Medulla oblongata (tissue), 1 donor: ENCODE measurements at regions not wholly inside any gene's neighbourhood (a gene's known extent, or its start where the extent isn't known, plus 50 kb on each side); places are given as distances from the start of the nearest gene placed in this dataset.

Experiments used
- DNase-seq: peaks from one replicate; pipeline ENCODE4 v3.0.0-alpha.2; 2015; ENCODE audit errors: extremely low spot score

DNA sequence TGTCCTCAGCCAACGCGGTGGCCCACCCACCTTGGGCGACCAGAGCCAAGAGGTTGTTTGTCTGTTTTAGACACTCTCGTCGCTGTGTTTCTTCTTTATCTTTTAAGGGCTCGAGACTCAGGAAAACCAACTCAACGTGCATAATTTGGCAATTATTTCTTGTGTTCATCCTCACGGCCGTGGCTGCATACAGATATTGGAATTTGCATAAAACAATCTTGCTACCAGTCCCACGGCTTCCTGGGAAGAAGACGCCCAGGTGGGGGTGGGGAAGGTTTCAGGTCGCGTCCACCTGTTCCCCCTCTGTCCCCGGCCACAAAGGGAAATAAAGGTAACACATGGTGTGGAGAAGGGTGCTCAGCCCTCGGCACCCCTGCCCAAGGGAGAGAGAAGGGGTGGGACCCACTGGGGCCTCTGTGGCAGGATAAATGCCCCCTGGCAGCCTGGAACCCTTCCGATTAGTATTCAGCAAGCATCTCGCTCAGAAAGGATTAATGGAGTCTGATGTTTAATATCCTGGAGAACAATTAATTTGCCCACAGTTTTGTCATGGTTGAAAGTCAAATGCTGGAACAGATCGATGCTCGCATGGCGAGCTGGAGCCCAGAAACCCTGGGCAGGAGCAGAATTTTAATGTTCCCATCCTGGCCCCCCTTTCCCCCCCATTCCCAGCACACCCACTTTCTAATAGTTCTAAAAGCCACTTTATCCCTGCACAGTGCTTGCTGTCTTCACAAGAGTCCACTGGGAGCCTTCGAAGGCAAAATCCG lies 359.7 kb downstream of the MN1 start:
- no peak for DNase-seq

DNA sequence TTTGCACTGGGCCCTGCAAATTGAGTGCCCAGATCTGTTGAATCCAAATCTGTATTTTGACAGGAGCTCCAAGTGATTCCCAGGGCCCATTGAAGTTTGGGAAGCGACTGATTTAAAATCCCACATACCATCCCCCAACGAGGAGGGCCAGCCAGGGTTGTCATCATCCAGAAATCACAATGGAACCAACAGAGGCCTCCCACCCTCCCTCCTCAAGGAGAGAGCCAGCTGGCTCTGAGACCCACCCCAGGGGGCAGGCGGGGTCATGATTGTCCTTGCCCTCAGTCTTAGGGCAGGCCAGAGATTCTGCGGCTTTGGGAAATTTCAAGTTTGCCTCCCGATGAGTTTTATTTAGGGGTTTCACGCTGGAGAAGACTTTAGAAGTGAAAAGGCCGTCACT lies 358.2 kb downstream of the MN1 start:
- no peak for DNase-seq

DNA sequence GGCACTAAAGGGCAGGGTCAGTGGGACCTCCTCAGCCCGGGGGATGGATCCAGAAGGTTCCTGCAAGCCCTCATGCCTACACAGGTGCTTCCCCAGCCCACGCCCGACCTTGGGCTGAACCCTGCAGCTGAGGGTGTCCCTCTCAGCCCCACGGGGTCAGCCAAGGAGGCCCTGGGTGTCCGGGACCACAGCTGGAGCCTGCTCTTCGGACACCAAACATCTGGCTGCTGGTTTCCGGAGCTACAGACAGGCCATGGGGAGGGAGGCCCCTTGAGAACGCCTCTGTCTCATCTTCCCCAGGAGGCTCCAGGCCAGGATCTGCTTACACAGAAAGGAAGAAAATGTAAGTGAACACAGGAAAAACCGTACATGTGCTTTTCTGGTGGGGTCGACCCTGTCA lies 355.7 kb downstream of the MN1 start:
- no peak for DNase-seq

DNA sequence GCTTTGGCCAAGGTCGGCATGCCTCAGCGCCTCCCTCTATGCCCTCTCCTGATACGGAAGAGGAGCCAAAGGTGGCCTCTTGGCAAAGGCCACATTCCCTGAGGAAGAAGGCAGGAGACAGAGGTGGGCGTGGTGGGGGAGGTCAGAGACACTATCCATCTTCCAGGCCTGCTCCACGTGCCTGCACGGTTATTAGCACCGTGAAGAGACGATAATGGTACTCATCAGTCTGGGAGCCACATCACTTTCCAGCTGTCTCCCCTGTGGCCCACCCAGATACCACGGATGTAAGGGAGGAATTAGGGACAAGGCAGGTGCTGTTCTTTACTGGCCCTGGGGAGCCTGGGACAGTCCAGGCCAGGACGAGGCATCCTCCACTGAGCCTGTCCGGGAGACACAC lies 354.3 kb downstream of the MN1 start:
- no peak for DNase-seq

DNA sequence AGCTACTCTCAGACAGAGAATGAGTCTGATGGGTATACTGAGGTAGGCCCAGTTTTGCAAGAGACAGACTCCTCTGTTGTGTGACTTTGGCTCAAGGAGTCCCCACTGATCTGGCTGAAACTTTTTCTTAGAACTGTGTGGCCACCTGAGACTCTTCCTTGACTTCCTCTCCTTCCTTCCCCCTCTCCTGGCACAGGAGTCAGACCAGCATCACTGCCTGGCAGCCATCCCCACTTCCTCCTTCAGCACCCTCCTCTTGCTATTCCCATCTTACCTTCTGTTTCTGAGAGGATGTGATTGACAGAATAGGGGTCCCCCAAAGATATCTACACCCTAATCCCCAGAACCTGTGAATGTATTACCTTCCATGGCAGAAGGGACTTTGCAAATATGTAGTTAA lies 351.1 kb downstream of the MN1 start:
- no peak for DNase-seq

DNA sequence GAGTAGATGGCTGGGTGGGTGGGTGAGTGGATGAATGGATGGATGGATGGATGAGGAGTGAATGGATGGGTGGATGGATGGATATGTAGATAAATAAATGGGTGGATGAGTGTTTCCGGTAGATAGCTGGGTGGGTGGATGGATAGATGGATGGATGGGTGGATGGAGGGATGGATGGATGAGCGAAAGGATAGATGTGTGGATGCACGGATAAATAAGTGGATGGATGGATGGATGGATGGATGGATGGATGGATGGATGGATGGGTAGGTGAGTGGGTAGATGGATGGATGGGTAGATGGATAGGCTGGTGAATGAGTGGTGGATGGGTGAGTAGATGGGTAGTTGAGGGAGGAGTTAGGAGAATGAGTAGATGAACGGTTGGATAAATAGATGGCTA lies 349.3 kb downstream of the MN1 start:
- DNase-seq = no peak

DNA sequence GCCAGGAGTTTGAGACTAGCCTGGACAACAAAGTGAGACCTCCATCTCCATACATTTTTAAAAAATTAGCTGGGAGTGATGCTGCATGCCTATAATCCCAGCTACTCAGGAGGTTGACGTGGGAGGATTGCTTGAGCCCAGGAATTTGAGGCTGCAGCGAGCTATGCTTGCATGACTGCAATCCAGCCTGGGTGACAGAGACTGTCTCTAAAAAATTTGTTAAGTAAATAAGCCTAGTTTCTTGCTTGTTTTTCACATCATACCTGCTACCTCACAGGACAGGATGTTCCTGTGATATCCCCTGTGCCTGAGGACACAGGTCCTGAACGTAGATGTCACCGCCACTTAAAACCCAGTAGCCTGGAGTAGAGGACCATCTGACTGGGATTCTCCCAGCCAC lies 348.6 kb downstream of the MN1 start:
- no peak for DNase-seq

DNA sequence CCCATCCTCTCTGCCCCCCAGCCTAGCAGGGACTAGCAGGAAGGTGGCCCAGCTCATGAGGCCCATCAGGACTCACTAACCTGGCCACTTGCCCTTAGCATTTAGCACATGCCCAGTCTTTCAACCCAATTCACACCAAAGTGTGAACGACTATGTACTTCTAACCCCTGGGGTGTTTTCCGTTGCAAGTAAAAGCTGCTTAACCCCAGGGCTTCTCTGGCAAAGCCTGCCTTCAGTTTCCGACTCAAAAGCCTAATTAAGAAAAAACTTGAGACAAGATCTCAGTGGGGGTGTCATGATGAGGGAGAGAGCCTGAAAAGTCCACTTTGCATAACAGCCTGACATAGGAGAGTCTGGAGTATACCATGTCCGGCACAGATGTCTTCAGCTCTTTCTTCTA lies 347.8 kb downstream of the MN1 start:
- DNase-seq = no peak

DNA sequence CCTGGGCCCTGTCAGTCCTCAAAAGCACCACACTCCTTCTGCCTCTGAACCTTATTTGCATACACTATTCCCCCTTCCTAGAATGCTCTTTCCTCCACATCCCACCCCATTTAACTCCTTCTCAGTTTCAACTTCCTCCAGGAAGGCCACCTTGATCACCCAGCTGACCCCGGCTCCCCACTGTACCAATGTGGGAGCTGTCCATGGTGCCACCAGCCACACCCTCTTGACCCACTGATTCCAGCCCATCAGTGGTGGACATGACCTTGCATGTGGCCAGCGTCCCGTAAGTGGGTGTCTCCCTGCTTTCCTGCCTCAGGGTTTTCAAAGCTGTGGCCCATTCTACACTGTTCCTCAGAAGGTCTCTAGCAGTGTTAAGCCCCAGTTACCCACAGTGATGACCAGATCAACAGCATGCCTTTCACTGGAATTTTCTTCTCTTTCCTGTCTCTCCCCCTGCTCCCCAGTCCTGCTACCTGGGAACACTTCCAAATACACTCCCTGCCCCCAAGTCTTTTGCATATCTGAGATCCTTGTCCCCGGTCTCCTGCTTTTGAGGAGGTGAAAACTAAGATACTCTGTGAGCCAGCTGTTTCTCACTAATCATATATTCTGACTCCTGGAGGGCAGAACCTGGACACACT lies 346.6 kb downstream of the MN1 start:
- no peak for DNase-seq

DNA sequence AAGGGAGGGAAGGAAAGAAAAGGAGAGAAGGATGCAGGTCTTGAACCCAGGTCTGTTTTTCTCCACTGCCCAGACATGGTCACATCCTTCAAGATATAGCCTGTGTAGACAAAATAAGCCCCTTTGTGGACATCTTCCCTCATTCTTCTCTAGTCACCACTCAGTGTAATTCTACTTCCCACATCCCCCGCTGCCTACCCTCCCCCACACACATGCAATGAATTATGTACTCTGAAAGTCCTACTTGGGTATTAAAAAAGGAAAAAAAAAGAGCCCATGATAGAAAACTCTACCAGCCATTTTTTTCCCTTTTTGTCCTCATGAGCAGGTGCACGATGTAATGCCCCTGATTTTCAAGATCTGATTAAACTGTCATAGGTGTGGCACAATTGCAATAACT lies 346.0 kb downstream of the MN1 start:
- no peak for DNase-seq

DNA sequence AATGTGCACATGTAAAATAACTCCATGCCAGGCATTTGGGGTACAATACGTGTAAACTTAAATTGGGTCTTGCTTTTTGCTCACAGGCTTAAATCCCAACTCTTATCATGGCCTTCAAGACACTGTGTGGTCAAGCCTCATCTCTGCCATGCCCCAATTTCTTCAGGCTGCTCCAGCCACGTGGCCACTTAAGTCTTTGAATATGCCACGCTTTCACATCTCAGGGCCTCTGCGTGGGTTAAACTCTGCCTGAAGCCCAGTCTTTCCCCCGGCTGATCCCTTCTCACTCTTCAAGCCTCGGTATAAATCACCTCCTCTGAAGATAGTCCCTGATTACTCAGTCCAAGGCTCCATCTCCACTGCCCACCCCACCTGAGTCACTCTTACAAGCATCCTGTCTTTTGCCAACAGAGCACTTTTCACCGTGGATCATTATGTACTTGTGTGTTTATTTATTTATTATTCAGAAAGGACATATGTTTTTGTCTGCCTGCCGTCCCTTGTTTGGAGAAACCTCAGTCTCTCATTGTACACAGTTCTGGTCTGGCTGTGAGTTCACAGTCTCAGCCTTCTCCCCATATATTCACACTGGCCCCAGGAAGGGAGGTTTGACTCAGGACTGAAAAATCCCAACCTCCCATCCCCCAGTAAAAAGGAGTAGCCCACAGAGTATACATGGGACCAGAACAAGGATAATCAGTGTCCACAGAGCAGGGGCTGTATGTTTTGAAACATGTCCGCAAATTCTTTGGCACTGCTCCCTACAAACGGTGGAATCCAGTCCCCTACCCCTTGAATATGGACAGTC lies 344.7 kb downstream of the MN1 start:
- no peak for DNase-seq

DNA sequence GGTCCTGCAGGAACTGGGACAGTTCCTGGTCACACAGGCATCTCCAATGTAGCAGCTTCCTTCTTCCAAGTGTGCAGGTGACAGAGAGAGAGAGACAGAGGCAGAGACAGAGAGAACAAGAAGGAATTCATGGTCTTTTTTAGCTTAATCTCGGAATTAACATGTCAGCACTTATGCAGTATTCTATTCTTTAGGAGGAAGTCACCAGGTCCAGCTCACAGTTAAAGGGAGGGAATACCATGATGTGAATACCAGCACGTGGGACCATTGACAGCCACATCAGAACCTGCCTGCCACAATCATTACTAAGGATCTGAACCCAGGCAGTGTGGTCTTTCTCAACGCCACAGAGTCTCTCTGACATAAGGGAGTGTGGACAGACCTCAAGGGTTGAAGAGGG lies 341.6 kb downstream of the MN1 start:
- DNase-seq = no peak

DNA sequence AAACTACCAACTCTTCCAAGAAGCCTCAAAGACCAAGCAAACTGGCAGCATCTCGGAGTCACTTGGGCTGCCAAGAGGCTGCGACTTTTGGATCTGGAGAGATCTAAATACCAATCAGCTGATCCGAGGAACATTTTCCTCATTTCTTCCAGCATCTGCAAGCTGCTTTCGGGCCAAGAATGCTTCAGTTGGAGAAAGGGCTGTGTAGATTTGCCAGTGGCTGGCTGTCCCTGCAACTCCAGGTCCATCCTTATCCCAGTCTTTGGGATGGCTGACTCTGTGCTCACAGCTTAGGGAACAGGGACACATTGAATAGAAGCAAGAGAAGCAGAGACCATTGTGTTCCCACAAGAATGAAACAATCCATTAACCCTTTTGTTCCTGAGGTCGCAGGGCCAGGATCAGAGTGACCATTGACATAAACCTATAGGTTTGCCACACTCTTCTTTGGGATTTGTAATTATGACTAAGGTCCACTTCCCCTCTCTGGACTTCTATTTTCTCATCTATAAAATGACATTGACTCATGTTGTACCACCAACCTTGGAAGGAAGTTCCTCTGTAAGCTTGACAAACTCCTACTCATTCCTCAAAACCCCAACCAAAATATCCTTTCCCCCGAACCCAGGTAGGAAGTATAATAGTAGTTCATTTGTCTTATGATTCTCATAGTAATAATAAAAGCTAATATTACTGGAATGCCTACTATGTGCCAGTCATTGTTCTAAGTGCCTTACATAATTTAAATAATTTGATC lies 340.8 kb downstream of the MN1 start:
- DNase-seq = peak; percentile 79

DNA sequence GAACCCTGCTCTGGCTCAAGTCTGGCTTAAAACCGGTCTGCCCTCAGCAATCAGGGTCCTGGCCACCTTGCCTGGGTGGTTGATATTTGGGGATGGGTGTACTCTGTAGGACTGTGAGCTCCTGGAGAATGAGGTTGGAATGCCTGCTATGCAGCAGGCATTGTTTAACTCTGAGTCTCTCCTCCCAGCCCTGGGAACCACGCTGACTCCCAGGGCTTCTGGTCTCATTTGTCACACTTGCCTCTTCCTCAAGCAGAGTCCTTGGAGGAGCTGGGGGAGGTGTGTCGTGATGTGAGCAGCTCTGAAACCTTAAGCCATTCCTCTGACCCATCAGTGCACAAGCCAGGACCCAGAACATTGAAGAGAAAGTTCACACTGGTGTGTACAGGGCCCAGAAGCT lies 340.1 kb downstream of the MN1 start:
- peak; percentile 9 for DNase-seq

DNA sequence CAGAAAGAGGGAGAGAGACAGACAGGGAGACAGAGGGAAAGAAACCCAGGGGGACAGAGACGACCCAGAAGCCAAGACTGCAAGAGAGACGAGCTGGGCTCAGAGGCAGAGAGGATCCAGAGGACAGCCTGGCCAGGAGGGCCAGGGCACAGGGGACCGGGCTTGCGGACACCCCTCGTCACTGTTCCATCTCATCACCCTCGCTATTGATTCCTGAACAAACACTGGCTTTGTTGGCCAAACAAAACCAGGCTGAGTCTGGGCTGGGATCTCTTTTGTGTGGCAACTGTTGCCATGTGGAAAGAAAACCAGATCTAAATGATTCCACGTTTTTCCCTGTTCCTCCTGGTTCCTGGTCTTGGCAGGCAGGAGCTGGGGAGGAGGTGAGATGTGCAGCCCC lies 339.4 kb downstream of the MN1 start:
- peak; percentile 88 for DNase-seq

DNA sequence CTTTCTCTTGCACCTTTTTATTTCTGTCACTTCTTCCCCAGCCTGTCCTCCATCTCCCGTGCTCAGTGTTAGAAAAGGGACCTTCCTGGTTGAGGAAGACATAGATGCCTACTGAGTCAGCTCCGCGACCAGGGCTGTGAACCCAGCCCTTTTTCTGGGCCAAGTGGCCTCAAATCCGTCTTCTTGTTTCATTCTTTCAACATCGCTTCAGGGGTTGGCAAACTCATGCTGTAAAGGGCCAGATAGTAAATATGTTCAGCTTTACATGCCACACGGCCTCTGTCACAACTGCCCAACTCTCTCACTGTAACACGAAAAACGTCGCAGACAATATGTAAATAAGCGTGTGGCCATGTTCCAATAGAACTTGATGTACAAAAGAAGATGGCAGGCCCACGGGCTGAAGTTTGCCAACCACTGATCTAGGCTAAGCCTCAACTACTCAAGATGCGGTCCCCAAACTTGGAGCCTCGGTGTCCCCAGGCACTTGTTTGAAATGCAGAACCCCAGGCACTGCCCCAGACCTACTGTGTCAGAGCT lies 338.4 kb downstream of the MN1 start:
- DNase-seq = no peak

DNA sequence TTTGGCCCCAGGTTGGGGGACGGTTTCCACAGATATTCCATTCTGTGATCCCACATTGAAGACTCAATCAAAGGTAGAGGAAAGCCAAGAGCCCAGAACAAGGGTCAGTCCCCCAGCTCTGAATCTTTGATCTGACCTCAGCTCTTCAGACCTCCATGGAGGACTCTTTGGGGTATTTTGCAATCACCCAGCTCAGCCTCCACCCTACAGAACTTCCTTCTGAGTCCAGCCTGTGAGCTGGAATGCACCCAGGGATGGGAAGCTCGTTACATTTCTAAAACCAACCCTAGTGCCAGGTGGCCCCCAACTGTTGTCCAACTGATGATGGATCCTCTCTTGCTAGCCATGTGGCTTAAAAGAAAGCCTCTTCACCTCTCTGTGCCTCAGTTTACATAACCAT lies 335.3 kb downstream of the MN1 start:
- no peak for DNase-seq

DNA sequence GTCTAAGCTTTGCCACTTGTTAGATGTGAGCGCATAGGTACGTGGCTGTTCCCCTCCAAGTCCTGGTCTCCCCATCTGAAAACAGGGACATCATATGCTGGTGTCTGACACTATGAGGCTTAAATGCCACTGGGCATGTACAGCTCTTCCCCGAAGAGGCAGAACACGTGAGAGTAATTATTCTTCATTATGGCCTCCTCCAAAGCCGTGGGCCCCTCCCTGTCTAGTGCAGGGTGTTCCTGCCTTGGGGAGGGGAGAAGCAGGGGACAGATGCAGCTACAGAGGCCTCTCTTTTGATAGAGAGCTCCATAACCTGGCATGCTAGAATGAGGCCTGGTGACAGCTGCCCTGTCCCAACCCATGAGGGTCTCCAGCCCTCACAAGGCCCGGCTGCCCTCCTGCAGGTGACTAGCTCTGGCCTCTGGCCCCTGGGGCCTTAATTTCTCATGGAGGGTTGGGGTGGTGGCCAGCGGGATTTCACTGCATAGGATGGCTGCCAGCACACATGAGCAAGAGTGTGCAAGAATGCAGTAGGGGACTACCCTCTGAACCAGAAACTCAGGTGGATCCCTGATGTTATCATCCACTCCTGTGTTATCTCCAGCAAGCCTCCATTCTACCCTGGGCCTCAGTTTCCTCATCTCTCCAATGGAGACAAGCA lies 334.6 kb downstream of the MN1 start:
- DNase-seq = no peak

DNA sequence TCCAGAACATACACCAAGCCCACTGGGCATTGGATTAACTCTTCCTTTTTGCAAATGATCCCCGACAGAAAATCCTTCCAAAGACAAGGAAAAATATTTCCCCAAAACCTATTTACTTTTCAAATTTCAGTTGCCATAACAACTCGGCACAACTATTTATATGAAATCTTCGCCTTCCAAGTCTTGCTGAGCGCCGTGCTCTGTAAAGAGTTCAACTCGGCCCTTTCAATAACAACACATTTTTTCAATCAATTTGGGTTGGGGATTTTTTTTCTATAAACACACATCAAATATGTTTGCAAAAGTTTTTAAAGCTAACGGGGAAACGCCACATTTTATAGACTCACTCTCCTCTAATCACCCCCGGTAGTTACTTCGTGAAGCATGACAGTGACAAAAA lies 333.8 kb downstream of the MN1 start:
- no peak for DNase-seq

DNA sequence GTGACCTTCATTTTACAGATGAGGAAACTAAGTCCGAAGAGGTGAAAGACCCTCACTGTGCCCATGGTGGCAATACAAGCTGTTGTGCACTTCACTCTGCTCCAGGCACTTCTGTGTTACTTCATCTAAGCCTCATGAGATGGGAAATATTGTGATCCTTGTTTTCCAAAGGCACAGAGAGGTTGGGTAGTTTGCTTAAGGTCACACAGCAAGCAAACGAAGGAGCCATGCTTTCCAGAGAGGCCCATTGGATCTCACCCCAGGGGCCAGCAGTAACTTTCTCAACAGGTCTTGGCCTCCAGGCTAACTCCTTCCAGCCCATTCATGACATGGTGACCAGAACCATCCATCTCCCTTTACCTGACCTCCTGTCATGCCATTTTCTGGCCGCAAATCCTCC lies 332.8 kb downstream of the MN1 start:
- DNase-seq = no peak

DNA sequence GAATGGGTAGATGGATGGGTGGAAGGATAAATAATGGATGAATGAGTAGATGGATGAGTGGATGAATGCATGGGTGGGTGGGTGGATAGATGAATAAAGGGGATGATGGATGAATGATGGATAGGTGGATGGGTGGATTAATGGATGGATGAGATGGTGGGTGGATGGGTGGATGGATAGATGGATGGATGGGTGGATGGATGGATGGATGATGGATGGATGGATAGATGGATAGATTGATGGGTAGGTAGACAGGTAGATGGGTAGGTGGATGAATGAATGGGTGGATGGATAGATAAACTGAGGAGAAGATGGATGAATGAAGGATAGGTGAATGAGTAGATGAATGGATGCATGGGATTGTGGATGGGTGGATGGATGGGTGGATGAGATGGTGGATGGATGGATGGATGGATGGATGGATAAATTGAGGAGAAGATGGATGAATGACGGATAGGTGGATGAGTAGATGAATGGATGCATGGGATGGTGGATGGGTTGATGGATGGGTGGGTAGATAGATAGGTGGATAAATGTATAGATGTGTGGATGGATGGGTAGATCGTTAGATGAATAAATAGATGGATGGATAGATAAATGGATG lies 331.3 kb downstream of the MN1 start:
- DNase-seq = no peak
